Heart left ventricle (tissue), 16 donors: ENCODE measurements at regions not wholly inside any gene's neighbourhood (a gene's known extent, or its start where the extent isn't known, plus 50 kb on each side); places are given as distances from the start of the nearest gene placed in this dataset.

Experiments
- ATAC-seq, 4 donors: fragments of 200-7000 bp; cut with Tn5 transposase; one replicate each; pipeline ENCODE4 v1.9.1; 2020 to 2022; ENCODE audit warnings: moderate library complexity in 4 of 4, mild to moderate bottlenecking in 3 of 4, moderate number of reproducible peaks in 1 of 4
- DNase-seq, 5 donors: peaks; one replicate each; pipeline ENCODE4 v3.0.0-alpha.2; 2020
- H3K27ac ChIP-seq, 12 donors: fragments of 200-600 bp; sonication (generic) in 4 of 12; one replicate each; pipeline versions ENCODE4 v1.5.0 to v1.8.0; 2016 to 2022; ENCODE audit warnings: mild to moderate bottlenecking in 2 of 12
- H3K27me3 ChIP-seq, 9 donors: fragments of 200-600 bp; sonication (generic) in 2 of 9; one replicate each; pipeline versions ENCODE4 v1.5.1 to v1.8.0; 2016 to 2022; ENCODE audit warnings: mild to moderate bottlenecking in 3 of 9
- H3K36me3 ChIP-seq, 9 donors: fragments of 200-600 bp; sonication (generic) in 2 of 9; one replicate each; pipeline versions ENCODE4 v1.5.0 to v1.8.0; 2018 to 2022; ENCODE audit warnings: mild to moderate bottlenecking in 2 of 9
- H3K4me1 ChIP-seq, 12 donors: fragments of 200-600 bp; sonication (generic) in 4 of 12; one replicate each; pipeline versions ENCODE4 v1.5.0 to v1.8.0; 2016 to 2022; ENCODE audit warnings: mild to moderate bottlenecking in 3 of 12
- H3K4me3 ChIP-seq, 12 donors: fragments of 200-600 bp; sonication (generic) in 4 of 12; one replicate each; pipeline versions ENCODE4 v1.5.0 to v1.8.0; 2017 to 2022; ENCODE audit warnings: mild to moderate bottlenecking in 9 of 12, moderate library complexity in 4 of 12
- H3K9me3 ChIP-seq, 12 donors: fragments of 200-600 bp; sonication (generic) in 4 of 12; one replicate each; pipeline versions ENCODE4 v1.5.0 to v1.8.0; 2016 to 2022; ENCODE audit warnings: mild to moderate bottlenecking in 1 of 12
- CTCF ChIP-seq, 12 donors: fragments of 200-600 bp; sonication (generic) in 4 of 12; IDR thresholded peaks; one replicate each; pipeline versions ENCODE4 v1.5.0 to v1.8.0; 2018 to 2022; ENCODE audit warnings: antibody characterized with exemption in 12 of 12, mild to moderate bottlenecking in 5 of 12
- POLR2A ChIP-seq, 2 donors: fragments of 450-650 bp; IDR thresholded peaks; one replicate each; pipeline ENCODE4 v1.6.1; 2017; ENCODE audit warnings: antibody characterized with exemption in 2 of 2, mild to moderate bottlenecking in 2 of 2, moderate library complexity in 2 of 2
- WGBS, 4 donors: extraction: QIAGEN DNeasy Blood & Tissue Kit in 2 of 4; methylation state at CpG; one replicate each; pipeline versions ENCODE4 v1.1.5 to v1.1.7; 2013 to 2018; 5-methylcytosine and 5-hydroxymethylcytosine counted together
- intact Hi-C, 10 donors: fragments of 100-400 bp; cut with DNase I; formaldehyde crosslinking; loops; one replicate each; pipeline versions ENCODE4 v1.11.1 to v1.14.2; 2022
- donor health status: ischemic (EF 13 %, LVEDD 7.1; RV severe dilation, severe dysfunction).
- donor health status: healthy with polysubstance abuse.
- donor health status: DM: no; HTN: yes; CAD: no.
- donor health status: DM: no; HTN: no; CAD: no.
- donor health status: ischemic (EF 25% LVEDD 6.9; RV normal size, moderate dysfunction).
- donor health status: ischemic (EF 25% LVEDD 5.7; RV mildly dilated, moderate dysfunction).
- donor health status: healthy.
- donor health status: DM: yes; HTN: yes; CAD: no.
- donor health status: ischemic (EF 35%, LVEDD 5.7; RV mildly dilated, moderate dysfunction).
- donor health status: nonischemic (EF 11% LVEDD 7.7; RV severe dilation, severe dysfunction).
- donor health status: DM: yes; HTN: yes; CAD: no.
- donor health status: PGD.
- donor health status: ischemic (EF 29% LVEDD 5.4; RV normal size, mild dysfunction).
- donor health status: nonischemic (EF 23%, LVEDD 6.1; RV moderate dilation, normal function).

DNA sequence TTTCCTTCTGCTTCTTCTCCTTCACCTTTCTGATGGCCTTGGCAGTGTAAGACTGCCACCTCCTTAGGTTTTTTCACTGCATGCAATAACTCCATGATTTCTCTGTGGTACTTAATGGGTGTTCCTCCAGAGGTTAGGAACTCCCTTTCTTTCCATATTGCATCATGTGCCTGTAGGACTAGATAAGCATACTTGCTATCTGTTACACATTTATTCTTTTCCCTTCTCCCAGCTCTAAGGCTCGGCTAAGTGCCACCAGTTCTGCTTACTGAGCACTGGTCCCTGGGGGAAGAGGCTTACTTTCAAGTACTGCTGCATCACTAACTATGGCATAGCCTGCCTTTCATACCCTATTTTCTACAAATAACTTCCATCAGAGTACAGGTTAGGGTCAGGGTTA lies 351.8 kb downstream of the OTOL1 start:
- no peaks in the 10 kb centered on the region for H3K36me3 ChIP-seq
- DNase-seq (no peak), ATAC-seq (no peak)
- no peak overlapping the region for H3K4me3 ChIP-seq
- no peaks in the 10 kb centered on the region for H3K27me3 ChIP-seq
- H3K4me1 ChIP-seq: no peaks in the 10 kb centered on the region
- H3K9me3 ChIP-seq: no peaks in the 10 kb centered on the region
- TF ChIP-seq POLR2A (IDR thresholded peaks at IDR 0.05) (no peak), CTCF (IDR thresholded peaks at IDR 0.05) (no peak)
- 43 to 74% (median 64%) methylated on average over 1 of the region's 1 CpG for WGBS, 4 donors
- H3K27ac ChIP-seq: no peak overlapping the region
- intact Hi-C loops: no loop called here

DNA sequence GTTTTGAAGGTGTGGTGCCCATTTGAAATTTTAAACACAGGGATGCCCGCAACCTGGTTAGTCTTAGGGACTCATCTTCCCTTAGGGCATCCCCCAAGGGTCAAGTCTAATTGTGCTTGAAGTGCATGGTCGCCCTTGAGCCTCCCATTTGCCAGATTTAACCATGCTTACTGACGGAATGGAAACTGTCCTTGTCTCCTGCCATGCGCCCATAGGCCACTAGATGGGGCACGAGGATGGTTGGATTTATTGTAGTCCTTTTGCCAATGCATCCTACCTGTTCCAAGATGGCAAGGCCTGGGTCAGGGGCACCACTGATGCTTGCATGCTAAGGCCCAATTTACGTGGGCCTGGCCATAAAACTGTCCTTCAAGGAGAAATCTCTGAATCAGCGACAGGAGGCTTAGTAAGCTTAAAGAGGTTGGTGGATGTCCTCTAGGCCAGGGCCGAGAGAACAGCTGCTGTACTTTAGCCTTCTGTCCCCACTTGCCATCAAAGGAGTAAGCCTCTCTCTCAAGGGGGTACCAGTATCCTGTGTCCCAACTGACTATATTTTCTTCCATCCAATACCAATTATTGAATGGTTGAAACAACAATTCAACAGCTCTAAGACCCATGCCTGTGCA lies 355.4 kb downstream of the OTOL1 start:
- intact Hi-C loops: no loop called here
- TF ChIP-seq CTCF (IDR thresholded peaks at IDR 0.05): peak; percentile 45 to 73 (median 58)
- no peak for TF ChIP-seq POLR2A (IDR thresholded peaks at IDR 0.05)
- WGBS, 4 donors: 48 to 56% (median 52%) methylated on average over 8 of the region's 8 CpGs
- H3K9me3 ChIP-seq: no peaks in the 10 kb centered on the region
- DNase-seq (peak in 1 of 5 donors; percentile 29), ATAC-seq (no peak)
- H3K27ac ChIP-seq: no peak overlapping the region
- no peaks in the 10 kb centered on the region for H3K36me3 ChIP-seq
- no peaks in the 10 kb centered on the region for H3K27me3 ChIP-seq
- H3K4me1 ChIP-seq: no peaks in the 10 kb centered on the region
- H3K4me3 ChIP-seq: no peak overlapping the region

DNA sequence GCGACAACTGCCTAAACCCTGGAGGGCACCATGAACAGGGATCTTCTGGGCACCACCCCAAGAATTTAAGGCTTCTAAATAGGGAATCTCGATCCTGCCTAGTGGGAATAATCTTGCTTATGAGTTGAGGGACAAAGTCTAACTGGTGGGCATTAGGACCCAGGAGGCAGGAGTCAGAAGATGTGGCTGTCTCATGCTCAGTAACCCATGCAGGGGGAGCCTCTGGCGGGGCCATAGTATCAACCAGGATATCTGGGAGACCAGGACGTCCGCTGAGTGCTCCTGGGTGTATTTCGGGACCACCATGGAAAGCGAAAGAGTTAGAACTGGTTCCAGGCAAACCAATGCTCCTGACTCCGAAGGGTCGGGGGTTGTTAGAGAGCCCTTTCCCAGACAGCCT lies 356.1 kb downstream of the OTOL1 start:
- H3K36me3 ChIP-seq: no peaks in the 10 kb centered on the region
- intact Hi-C loops: no loop called here
- H3K27ac ChIP-seq: no peak overlapping the region
- no peaks in the 10 kb centered on the region for H3K4me1 ChIP-seq
- TF ChIP-seq POLR2A (IDR thresholded peaks at IDR 0.05) (no peak), CTCF (IDR thresholded peaks at IDR 0.05) (no peak)
- no peaks in the 10 kb centered on the region for H3K27me3 ChIP-seq
- 77 to 91% (median 86%) methylated on average over 9 of the region's 9 CpGs for WGBS, 4 donors
- no peak overlapping the region for H3K4me3 ChIP-seq
- ATAC-seq (no peak), DNase-seq (no peak)
- no peaks in the 10 kb centered on the region for H3K9me3 ChIP-seq

DNA sequence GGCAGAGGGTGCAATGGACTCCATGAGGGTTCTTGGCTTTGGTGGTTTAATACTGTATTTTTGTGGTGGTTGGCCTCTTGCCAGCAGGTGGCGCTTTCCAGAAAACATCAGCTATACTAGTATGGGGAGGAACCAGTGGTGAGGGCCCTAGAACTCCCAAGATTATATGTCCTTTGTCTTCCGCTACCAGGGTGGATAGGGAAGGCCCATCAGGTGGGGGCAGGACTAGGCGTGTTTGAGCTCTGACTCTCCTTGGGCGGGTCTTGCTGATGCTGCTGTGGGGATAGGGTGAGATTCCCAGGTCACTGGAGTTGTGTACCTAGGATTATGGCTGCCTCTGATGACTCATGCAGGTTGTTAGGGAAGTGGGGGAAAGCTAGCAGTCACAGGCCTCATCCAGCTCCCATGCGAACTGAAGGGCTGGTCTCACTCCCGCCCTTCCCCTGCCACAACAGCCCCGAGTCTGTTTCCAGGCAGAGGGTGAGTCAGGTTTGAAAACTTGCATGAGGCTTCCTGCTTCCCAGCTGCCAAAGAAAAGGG lies 357.7 kb downstream of the OTOL1 start:
- H3K9me3 ChIP-seq: no peaks in the 10 kb centered on the region
- TF ChIP-seq POLR2A (IDR thresholded peaks at IDR 0.05) (no peak), CTCF (IDR thresholded peaks at IDR 0.05) (no peak)
- intact Hi-C loops: no loop called here
- no peak for ATAC-seq
- no peaks in the 10 kb centered on the region for H3K4me1 ChIP-seq
- DNase-seq: no peak
- H3K27me3 ChIP-seq: no peaks in the 10 kb centered on the region
- H3K4me3 ChIP-seq: no peak overlapping the region
- no peaks in the 10 kb centered on the region for H3K36me3 ChIP-seq
- WGBS, 4 donors: 71 to 84% (median 81%) methylated on average over 7 of the region's 7 CpGs
- no peak overlapping the region for H3K27ac ChIP-seq
